ENCODE measurements at regions not wholly inside any gene's neighbourhood (a gene's known extent, or its start where the extent isn't known, plus 50 kb on each side); places are given as distances from the start of the nearest gene placed in this dataset.

- no peak for TF ChIP-seq CTCF (IDR thresholded peaks at IDR 0.05; ENCODE audit: low read length)
- TF ChIP-seq EZH2 (IDR thresholded peaks at IDR 0.05; ENCODE audit: borderline replicate concordance, low read length), result no peak
These were observed 519.7 kb upstream of the CA10 start for GRCh38 chr17:52678211-52678610.

Measured in OCI-LY1 (cell line).